PC-3 (cell line): ENCODE measurements at regions not wholly inside any gene's neighbourhood (a gene's known extent, or its start where the extent isn't known, plus 50 kb on each side); places are given as distances from the start of the nearest gene placed in this dataset.

Experiments used
- CTCF ChIP-seq: fragments of 300-600 bp; sonication (generic); conservative IDR thresholded peaks from 2 replicates; pipeline ENCODE4 v1.5.1; 2017; ENCODE audit warnings: antibody characterized with exemption, low read depth, mild to moderate bottlenecking, low read length
- EZH2 ChIP-seq: fragments of 300-600 bp; sonication (generic); IDR thresholded peaks from one replicate; pipeline ENCODE4 v1.6.1; 2017; ENCODE audit warnings: antibody characterized with exemption, mild to moderate bottlenecking, low read length; ENCODE audit not compliant: unreplicated experiment

GRCh38 chr20:59470521-59470920 lies 133.8 kb upstream of the PHACTR3 start:
- TF ChIP-seq EZH2 = no peak
- no peak for TF ChIP-seq CTCF
